Activated CD8-positive, alpha-beta T cell treated with anti-CD3 and anti-CD28 coated beads for 36 hours (primary cell): ENCODE measurements at regions not wholly inside any gene's neighbourhood (a gene's known extent, or its start where the extent isn't known, plus 50 kb on each side); places are given as distances from the start of the nearest gene placed in this dataset.

Experiments
- ATAC-seq: fragments of 200-7000 bp; cut with Tn5 transposase; one replicate; pipeline ENCODE4 v1.10.0; 2021; ENCODE audit warnings: mild to moderate bottlenecking, moderate library complexity
- CTCF ChIA-PET: fragments of 350-600 bp; sonication (Branson Sonifier 250); formaldehyde crosslinking; loops from one replicate; lab custom pipeline; 2021; ENCODE audit warnings: antibody characterized with exemption; lab: Charles Lee
- POLR2A ChIA-PET: fragments of 350-600 bp; sonication (Branson Sonifier 250); formaldehyde crosslinking; loops from one replicate; lab custom pipeline; 2021; ENCODE audit warnings: antibody characterized with exemption; lab: Charles Lee
- DNase-seq: peaks from one replicate; pipeline ENCODE4 v3.0.0-alpha.2; 2020
- H3K27ac Mint-ChIP-seq: one replicate; pipeline ENCODE4 v1.8.0; 2021; ENCODE audit warnings: mild to moderate bottlenecking, mixed read lengths
- H3K27me3 Mint-ChIP-seq: one replicate; pipeline ENCODE4 v1.8.0; 2021; ENCODE audit warnings: mixed read lengths
- H3K36me3 Mint-ChIP-seq: one replicate; pipeline ENCODE4 v1.8.0; 2021; ENCODE audit warnings: low read depth, mixed read lengths
- H3K4me1 Mint-ChIP-seq: one replicate; pipeline ENCODE4 v1.8.0; 2021; ENCODE audit warnings: low read depth, mixed read lengths
- H3K4me3 Mint-ChIP-seq: one replicate; pipeline ENCODE4 v1.8.0; 2021; ENCODE audit warnings: mild to moderate bottlenecking, moderate library complexity, mixed read lengths
- H3K9me3 Mint-ChIP-seq: one replicate; pipeline ENCODE4 v1.8.0; 2021; ENCODE audit warnings: mixed read lengths
- CTCF ChIP-seq: fragments of 200-600 bp; IDR thresholded peaks from one replicate; pipeline ENCODE4 v1.8.0; 2022; ENCODE audit warnings: antibody characterized with exemption, mild to moderate bottlenecking
- intact Hi-C: fragments of 100-400 bp; cut with micrococcal nuclease; formaldehyde crosslinking; loops from one replicate; pipeline ENCODE4 v1.10.0; 2022

DNA sequence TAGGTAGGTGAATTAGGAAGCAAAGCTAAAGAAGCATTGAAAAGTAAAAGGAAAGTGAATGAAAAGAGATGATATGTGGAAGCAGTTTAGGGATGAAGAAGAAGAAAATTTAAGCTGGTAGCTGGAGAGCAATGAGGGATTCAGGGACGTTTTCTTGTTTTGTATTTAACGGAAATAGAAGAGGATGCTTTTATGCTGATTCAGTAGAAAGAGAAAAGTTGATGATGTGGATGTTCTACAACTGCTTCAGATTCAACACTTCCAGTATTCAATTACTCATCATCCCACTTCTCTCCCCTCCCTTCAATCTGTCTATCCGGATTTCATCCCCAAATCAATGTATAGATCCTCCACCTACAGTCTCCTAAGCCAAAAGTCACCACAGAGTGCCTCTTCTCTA, 448.2 kb upstream of the CCDC54 start:
- no peak overlapping the region for H3K4me3 Mint-ChIP-seq
- intact Hi-C loops: no loop called here
- ATAC-seq (no peak), DNase-seq (no peak)
- TF ChIP-seq CTCF: no peak
- H3K4me1 Mint-ChIP-seq: no peaks in the 10 kb centered on the region
- H3K27ac Mint-ChIP-seq: no peak overlapping the region
- CTCF ChIA-PET: no interaction called here
- no peaks in the 10 kb centered on the region for H3K27me3 Mint-ChIP-seq
- H3K36me3 Mint-ChIP-seq: no peaks in the 10 kb centered on the region
- H3K9me3 Mint-ChIP-seq: no peaks in the 10 kb centered on the region
- POLR2A ChIA-PET: no interaction called here

DNA sequence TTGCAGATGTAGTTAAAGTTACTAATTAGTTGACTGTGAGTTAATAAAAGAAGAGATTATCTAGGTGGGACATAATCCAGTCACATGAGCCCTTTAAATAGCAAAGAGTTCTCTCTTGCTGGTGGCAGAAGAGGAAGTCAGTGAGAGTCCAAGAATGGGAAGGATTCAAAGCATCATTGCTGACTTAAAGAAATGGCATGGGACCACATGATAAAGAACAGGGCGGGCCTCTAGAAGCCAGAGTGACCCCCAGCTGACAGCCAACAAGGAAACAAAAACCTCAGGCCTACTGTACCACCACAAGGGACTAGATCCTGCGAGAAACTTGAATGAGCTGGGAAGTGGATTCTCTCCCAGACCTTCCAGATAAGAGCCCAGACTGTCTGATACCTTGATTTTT, 447.2 kb upstream of the CCDC54 start:
- Mint-ChIP-seq H3K9me3 (no peaks in the 10 kb centered on the region), H3K4me3 (no peak overlapping the region), H3K27ac (no peak overlapping the region), H3K4me1 (no peaks in the 10 kb centered on the region), H3K36me3 (no peaks in the 10 kb centered on the region), H3K27me3 (no peaks in the 10 kb centered on the region)
- TF ChIP-seq CTCF: no peak
- POLR2A ChIA-PET: no interaction called here
- CTCF ChIA-PET: no interaction called here
- ATAC-seq (no peak), DNase-seq (no peak)
- intact Hi-C loops: no loop called here

GRCh38 chr3:106931904-106932303, 445.3 kb upstream of the CCDC54 start:
- Mint-ChIP-seq H3K36me3 (no peaks in the 10 kb centered on the region), H3K27me3 (no peaks in the 10 kb centered on the region), H3K4me3 (no peak overlapping the region), H3K4me1 (no peaks in the 10 kb centered on the region), H3K9me3 (no peaks in the 10 kb centered on the region), H3K27ac (no peak overlapping the region)
- DNase-seq (no peak), ATAC-seq (no peak)
- ChIA-PET CTCF (no interaction called here), POLR2A (no interaction called here)
- TF ChIP-seq CTCF: no peak
- intact Hi-C loops: no loop called here

DNA sequence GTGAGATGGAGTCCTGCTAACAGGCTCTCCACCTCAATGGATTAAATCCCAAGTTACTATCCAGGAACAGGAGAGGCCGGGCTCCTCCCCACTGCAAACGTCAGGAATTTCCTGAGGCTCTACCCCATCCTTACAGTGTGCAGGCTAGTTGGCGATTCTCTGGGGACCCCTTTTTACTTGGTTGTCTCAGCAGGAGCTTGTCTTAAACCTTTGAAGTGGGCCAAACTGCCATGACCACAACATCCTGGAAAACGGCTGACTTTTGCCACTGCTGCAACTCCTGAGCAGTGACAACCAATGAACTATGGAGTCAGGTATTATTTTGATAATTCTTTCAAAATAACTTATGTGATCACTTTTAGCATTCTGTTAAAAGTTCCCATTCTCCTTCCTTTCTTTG, 440.9 kb upstream of the CCDC54 start:
- Mint-ChIP-seq H3K4me1 (no peaks in the 10 kb centered on the region), H3K27ac (no peak overlapping the region), H3K36me3 (no peaks in the 10 kb centered on the region), H3K4me3 (no peak overlapping the region), H3K27me3 (no peaks in the 10 kb centered on the region), H3K9me3 (no peaks in the 10 kb centered on the region)
- intact Hi-C loops: no loop called here
- TF ChIP-seq CTCF: no peak
- ATAC-seq: no peak
- ChIA-PET CTCF (no interaction called here), POLR2A (no interaction called here)
- DNase-seq: no peak

DNA sequence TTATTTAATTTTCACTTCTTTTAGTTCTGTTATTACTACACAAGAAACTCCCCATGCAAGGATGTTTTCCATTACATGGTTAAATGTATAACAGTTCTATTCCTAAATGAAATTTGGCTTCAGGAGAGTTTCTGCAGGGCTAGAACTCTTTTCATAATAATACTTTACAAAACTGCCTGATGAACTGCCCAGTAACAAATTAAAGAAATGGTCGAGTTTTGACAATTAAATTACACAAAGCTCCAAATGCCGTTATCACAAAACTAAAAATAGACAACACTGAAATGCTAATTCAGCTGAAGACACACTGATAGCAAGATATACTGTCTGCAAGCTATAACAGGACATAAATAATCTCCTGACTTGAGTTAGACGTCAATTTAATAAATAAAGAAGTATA, 435.2 kb upstream of the CCDC54 start:
- no peaks in the 10 kb centered on the region for H3K27me3 Mint-ChIP-seq
- ChIA-PET CTCF (no interaction called here), POLR2A (no interaction called here)
- intact Hi-C loops: no loop called here
- H3K4me3 Mint-ChIP-seq: no peak overlapping the region
- DNase-seq (no peak), ATAC-seq (no peak)
- no peaks in the 10 kb centered on the region for H3K9me3 Mint-ChIP-seq
- TF ChIP-seq CTCF: no peak
- H3K4me1 Mint-ChIP-seq: no peaks in the 10 kb centered on the region
- no peaks in the 10 kb centered on the region for H3K36me3 Mint-ChIP-seq
- H3K27ac Mint-ChIP-seq: no peak overlapping the region
